ENCODE measurements at regions not wholly inside any gene's neighbourhood (a gene's known extent, or its start where the extent isn't known, plus 50 kb on each side); places are given as distances from the start of the nearest gene placed in this dataset.

DNA sequence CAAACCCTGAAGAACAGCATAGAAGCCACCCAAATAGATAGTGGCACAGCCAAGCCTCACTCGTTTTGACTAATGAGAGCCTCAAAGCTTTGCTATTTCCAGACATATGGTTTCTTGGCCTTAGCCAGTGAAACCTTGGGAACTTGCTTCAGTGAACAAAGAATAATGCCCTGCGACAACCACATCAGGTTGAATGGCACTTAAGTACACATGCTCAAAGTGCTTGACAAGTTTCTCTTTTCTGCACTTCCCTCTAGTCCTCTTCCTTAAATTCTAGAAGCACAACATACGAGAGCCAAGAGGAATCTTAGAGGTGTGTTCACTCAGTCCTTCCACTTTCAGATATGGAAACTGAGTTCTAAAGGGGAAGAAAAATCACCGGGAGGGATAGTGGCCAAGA, 258.3 kb downstream of the HAUS1 start:
- TF ChIP-seq, protein P1, sequence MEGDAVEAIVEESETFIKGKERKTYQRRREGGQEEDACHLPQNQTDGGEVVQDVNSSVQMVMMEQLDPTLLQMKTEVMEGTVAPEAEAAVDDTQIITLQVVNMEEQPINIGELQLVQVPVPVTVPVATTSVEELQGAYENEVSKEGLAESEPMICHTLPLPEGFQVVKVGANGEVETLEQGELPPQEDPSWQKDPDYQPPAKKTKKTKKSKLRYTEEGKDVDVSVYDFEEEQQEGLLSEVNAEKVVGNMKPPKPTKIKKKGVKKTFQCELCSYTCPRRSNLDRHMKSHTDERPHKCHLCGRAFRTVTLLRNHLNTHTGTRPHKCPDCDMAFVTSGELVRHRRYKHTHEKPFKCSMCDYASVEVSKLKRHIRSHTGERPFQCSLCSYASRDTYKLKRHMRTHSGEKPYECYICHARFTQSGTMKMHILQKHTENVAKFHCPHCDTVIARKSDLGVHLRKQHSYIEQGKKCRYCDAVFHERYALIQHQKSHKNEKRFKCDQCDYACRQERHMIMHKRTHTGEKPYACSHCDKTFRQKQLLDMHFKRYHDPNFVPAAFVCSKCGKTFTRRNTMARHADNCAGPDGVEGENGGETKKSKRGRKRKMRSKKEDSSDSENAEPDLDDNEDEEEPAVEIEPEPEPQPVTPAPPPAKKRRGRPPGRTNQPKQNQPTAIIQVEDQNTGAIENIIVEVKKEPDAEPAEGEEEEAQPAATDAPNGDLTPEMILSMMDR (conservative IDR thresholded peaks at IDR 0.05): no peak
- TF ChIP-seq EZH2 (IDR thresholded peaks at IDR 0.05; ENCODE audit: low read depth): no peak
